ENCODE measurements at regions not wholly inside any gene's neighbourhood (a gene's known extent, or its start where the extent isn't known, plus 50 kb on each side); places are given as distances from the start of the nearest gene placed in this dataset.

DNA sequence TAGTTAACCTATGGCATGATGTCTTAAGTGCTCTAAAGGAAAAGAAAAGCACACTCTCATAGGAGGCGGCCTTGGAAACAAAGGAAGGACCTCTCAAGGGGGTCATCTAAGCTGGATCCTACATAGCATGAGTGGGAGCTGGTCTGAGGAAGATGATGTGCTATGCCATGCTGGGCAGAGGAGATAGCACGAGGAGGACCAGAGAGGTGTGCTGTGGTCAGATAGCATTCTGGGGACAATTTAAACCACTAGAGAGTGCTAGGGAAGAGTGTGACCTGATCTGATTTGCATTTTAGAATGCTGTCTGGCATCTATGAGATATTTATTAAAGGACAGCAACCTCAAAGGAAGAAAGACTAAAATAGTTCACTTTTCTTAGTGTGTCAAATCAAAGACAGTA lies 910.1 kb upstream of the CELF4 start:
- Mint-ChIP-seq H3K4me1 (no peaks in the 10 kb centered on the region), H3K36me3 (no peaks in the 10 kb centered on the region), H3K27me3 (ENCODE audit: insufficient read depth, low read depth) (no peaks in the 10 kb centered on the region), H3K27ac (no peak overlapping the region), H3K4me3 (no peak overlapping the region), H3K9me3 (peaks cover 8% of the 10 kb centered on the region)
- no peaks in the 10 kb centered on the region for H3K79me2 ChIP-seq (ENCODE audit: low read depth)
- H3K4me1 ChIP-seq = no peaks in the 10 kb centered on the region
- H3K4me2 ChIP-seq = no peak overlapping the region
- H3K27me3 ChIP-seq = no peaks in the 10 kb centered on the region
- no peaks in the 10 kb centered on the region for H4K20me1 ChIP-seq (ENCODE audit: low read depth)
- H3K4me3 ChIP-seq = no peak overlapping the region
- no peak overlapping the region for H2AFZ ChIP-seq (replicated peaks)
- H3K9me3 ChIP-seq (ENCODE audit: low read depth) = no peaks in the 10 kb centered on the region
- H3K9ac ChIP-seq = no peak overlapping the region
- peaks cover 7% of the 10 kb centered on the region for H3K36me3 ChIP-seq
- H3K27ac ChIP-seq = no peak overlapping the region
- H3F3A ChIP-seq (ENCODE audit: low read depth) = no peaks in the 10 kb centered on the region
- no peak for TF ChIP-seq EZH2phosphoT487 (IDR thresholded peaks at IDR 0.05)
- no peak for TF ChIP-seq EZH2 (IDR thresholded peaks at IDR 0.05)
- TF ChIP-seq, protein P1, sequence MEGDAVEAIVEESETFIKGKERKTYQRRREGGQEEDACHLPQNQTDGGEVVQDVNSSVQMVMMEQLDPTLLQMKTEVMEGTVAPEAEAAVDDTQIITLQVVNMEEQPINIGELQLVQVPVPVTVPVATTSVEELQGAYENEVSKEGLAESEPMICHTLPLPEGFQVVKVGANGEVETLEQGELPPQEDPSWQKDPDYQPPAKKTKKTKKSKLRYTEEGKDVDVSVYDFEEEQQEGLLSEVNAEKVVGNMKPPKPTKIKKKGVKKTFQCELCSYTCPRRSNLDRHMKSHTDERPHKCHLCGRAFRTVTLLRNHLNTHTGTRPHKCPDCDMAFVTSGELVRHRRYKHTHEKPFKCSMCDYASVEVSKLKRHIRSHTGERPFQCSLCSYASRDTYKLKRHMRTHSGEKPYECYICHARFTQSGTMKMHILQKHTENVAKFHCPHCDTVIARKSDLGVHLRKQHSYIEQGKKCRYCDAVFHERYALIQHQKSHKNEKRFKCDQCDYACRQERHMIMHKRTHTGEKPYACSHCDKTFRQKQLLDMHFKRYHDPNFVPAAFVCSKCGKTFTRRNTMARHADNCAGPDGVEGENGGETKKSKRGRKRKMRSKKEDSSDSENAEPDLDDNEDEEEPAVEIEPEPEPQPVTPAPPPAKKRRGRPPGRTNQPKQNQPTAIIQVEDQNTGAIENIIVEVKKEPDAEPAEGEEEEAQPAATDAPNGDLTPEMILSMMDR (IDR thresholded peaks at IDR 0.05) = no peak
- DNase-seq (ENCODE audit: low spot score) = no peak

DNA sequence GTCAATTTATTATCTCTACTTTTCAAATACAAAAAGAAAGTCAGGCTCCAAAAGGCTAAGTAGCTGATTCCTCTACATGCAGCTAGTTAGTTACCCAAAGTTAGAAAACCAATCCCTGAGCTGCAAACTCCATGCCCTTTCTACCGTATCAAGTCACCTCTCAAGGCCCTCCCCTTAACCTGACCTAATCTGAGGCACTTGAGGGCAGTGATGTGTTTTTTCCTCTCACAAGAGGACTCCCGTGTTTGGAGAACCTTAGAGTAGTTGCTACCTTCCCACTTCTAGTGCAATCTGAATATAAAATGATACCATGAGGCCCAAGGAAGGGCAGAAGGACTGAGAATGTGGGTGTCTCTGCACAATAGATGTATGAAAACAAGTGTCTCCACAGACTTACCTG lies 907.9 kb upstream of the CELF4 start:
- no peaks in the 10 kb centered on the region for H3K36me3 Mint-ChIP-seq
- no peaks in the 10 kb centered on the region for H3K27me3 Mint-ChIP-seq (ENCODE audit: insufficient read depth, low read depth)
- DNase-seq (ENCODE audit: low spot score) = no peak
- Histone ChIP-seq H3K4me2 (no peak overlapping the region), H3K27ac (no peak overlapping the region), H3K36me3 (no peaks in the 10 kb centered on the region), H3K4me1 (no peaks in the 10 kb centered on the region), H3K9ac (no peak overlapping the region), H3K27me3 (no peaks in the 10 kb centered on the region), H3K4me3 (no peak overlapping the region), H2AFZ (replicated peaks) (no peak overlapping the region), H3K9me3 (ENCODE audit: low read depth) (no peaks in the 10 kb centered on the region), H4K20me1 (ENCODE audit: low read depth) (no peaks in the 10 kb centered on the region), H3F3A (ENCODE audit: low read depth) (no peaks in the 10 kb centered on the region), H3K79me2 (ENCODE audit: low read depth) (no peaks in the 10 kb centered on the region)
- no peak overlapping the region for H3K4me3 Mint-ChIP-seq
- no peak for TF ChIP-seq EZH2phosphoT487 (IDR thresholded peaks at IDR 0.05)
- TF ChIP-seq, protein P1 (IDR thresholded peaks at IDR 0.05) = no peak
- no peak for TF ChIP-seq EZH2 (IDR thresholded peaks at IDR 0.05)
- H3K4me1 Mint-ChIP-seq = peaks cover 7% of the 10 kb centered on the region
- H3K9me3 Mint-ChIP-seq = peaks cover 2% of the 10 kb centered on the region
- H3K27ac Mint-ChIP-seq = no peak overlapping the region

DNA sequence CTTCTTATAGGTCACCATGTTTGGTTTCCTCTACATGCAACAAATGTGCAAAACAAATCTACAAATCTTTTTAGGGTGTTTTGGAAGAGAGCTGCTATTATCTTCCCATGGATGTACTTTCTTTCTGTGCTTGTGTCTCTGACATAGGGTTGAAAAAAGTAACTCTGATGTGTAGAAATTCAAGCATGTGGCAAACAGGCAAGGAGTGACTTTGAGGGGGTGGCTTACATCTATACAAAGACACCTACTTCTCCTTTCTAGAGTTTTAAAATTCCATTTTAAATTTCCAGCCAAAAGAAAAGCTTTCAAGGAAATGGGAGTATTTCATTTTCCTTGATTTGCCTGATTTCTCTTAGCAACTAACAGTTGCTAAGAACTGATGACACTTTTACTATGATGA lies 904.8 kb upstream of the CELF4 start:
- H3K27ac Mint-ChIP-seq = no peak overlapping the region
- no peak overlapping the region for H3K4me3 Mint-ChIP-seq
- H3K27me3 Mint-ChIP-seq (ENCODE audit: insufficient read depth, low read depth) = no peaks in the 10 kb centered on the region
- H3K36me3 ChIP-seq = no peaks in the 10 kb centered on the region
- peaks cover 2% of the 10 kb centered on the region for H3K9me3 Mint-ChIP-seq
- H3K36me3 Mint-ChIP-seq = no peaks in the 10 kb centered on the region
- H3K4me1 ChIP-seq = no peaks in the 10 kb centered on the region
- no peaks in the 10 kb centered on the region for H3K27me3 ChIP-seq
- H3K27ac ChIP-seq = no peak overlapping the region
- H3K9ac ChIP-seq = no peak overlapping the region
- H3K4me2 ChIP-seq = no peak overlapping the region
- H2AFZ ChIP-seq (replicated peaks) = no peak overlapping the region
- H3K4me1 Mint-ChIP-seq = peaks cover 7% of the 10 kb centered on the region
- H3F3A ChIP-seq (ENCODE audit: low read depth) = no peaks in the 10 kb centered on the region
- H3K79me2 ChIP-seq (ENCODE audit: low read depth) = no peaks in the 10 kb centered on the region
- H3K9me3 ChIP-seq (ENCODE audit: low read depth) = no peaks in the 10 kb centered on the region
- no peak overlapping the region for H3K4me3 ChIP-seq
- TF ChIP-seq EZH2 (IDR thresholded peaks at IDR 0.05) (no peak), EZH2phosphoT487 (IDR thresholded peaks at IDR 0.05) (no peak)
- TF ChIP-seq, protein P1 (IDR thresholded peaks at IDR 0.05) = no peak
- no peaks in the 10 kb centered on the region for H4K20me1 ChIP-seq (ENCODE audit: low read depth)
- DNase-seq (ENCODE audit: low spot score) = no peak

DNA sequence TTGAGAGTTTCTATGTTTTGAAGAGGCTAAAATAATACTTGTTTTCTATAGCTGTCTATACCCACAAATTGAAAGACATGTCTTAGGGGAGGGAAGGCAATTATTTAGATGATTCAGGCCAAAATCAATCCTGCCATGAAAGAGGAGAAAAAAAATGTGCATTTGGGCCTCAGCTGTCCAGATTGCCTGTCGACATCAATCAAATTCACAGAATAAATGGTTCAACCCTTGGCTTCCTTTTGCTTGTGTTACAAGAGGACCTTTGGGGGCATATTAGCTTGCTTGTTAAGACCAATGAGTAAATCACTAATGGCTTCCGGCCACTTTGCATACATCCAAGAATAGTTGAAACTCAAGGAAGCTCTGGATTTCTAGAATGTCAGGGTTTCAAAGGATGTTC lies 900.8 kb upstream of the CELF4 start:
- no peak overlapping the region for H3K9ac ChIP-seq
- no peaks in the 10 kb centered on the region for H3F3A ChIP-seq (ENCODE audit: low read depth)
- H3K4me3 ChIP-seq = no peak overlapping the region
- no peaks in the 10 kb centered on the region for H3K36me3 Mint-ChIP-seq
- no peak overlapping the region for H3K27ac ChIP-seq
- H3K79me2 ChIP-seq (ENCODE audit: low read depth) = no peaks in the 10 kb centered on the region
- no peak for TF ChIP-seq EZH2 (IDR thresholded peaks at IDR 0.05)
- no peak for TF ChIP-seq EZH2phosphoT487 (IDR thresholded peaks at IDR 0.05)
- TF ChIP-seq, protein P1 (IDR thresholded peaks at IDR 0.05) = no peak
- no peak overlapping the region for H3K4me2 ChIP-seq
- no peaks in the 10 kb centered on the region for H4K20me1 ChIP-seq (ENCODE audit: low read depth)
- peaks cover 7% of the 10 kb centered on the region for H3K4me1 Mint-ChIP-seq
- H3K4me1 ChIP-seq = no peaks in the 10 kb centered on the region
- no peaks in the 10 kb centered on the region for H3K27me3 Mint-ChIP-seq (ENCODE audit: insufficient read depth, low read depth)
- no peak for DNase-seq (ENCODE audit: low spot score)
- no peak overlapping the region for H2AFZ ChIP-seq (replicated peaks)
- no peak overlapping the region for H3K4me3 Mint-ChIP-seq
- no peak overlapping the region for H3K27ac Mint-ChIP-seq
- H3K36me3 ChIP-seq = no peaks in the 10 kb centered on the region
- H3K9me3 ChIP-seq (ENCODE audit: low read depth) = no peaks in the 10 kb centered on the region
- no peaks in the 10 kb centered on the region for H3K27me3 ChIP-seq
- no peaks in the 10 kb centered on the region for H3K9me3 Mint-ChIP-seq
